Nephron progenitor cell (in vitro differentiated cells): ENCODE measurements at regions not wholly inside any gene's neighbourhood (a gene's known extent, or its start where the extent isn't known, plus 50 kb on each side); places are given as distances from the start of the nearest gene placed in this dataset.

ENCODE experiments used
- DNase-seq: peaks from one replicate; pipeline ENCODE4 v3.0.0; 2021
- H3K27ac Mint-ChIP-seq: 2 replicates; pipeline ENCODE4 v1.8.0; 2021; ENCODE audit warnings: mild to moderate bottlenecking, moderate library complexity, mixed read lengths
- H3K27me3 Mint-ChIP-seq: 2 replicates; pipeline ENCODE4 v1.8.0; 2021; ENCODE audit warnings: mild to moderate bottlenecking, low read depth, mixed read lengths; ENCODE audit not compliant: poor library complexity
- H3K36me3 Mint-ChIP-seq: 2 replicates; pipeline ENCODE4 v1.8.0; 2021; ENCODE audit warnings: low read depth, mixed read lengths
- H3K4me1 Mint-ChIP-seq: 2 replicates; pipeline ENCODE4 v1.8.0; 2021; ENCODE audit warnings: mixed read lengths
- H3K4me3 Mint-ChIP-seq: 2 replicates; pipeline ENCODE4 v1.8.0; 2021; ENCODE audit warnings: mild to moderate bottlenecking, moderate library complexity, mixed read lengths
- H3K9me3 Mint-ChIP-seq: 2 replicates; pipeline ENCODE4 v1.8.0; 2021; ENCODE audit warnings: mild to moderate bottlenecking, moderate library complexity, mixed read lengths
- CTCF ChIP-seq: fragments of 200-600 bp; sonication (generic); IDR thresholded peaks from 2 replicates; pipeline ENCODE4 v1.5.0; 2021; ENCODE audit warnings: antibody characterized with exemption

DNA sequence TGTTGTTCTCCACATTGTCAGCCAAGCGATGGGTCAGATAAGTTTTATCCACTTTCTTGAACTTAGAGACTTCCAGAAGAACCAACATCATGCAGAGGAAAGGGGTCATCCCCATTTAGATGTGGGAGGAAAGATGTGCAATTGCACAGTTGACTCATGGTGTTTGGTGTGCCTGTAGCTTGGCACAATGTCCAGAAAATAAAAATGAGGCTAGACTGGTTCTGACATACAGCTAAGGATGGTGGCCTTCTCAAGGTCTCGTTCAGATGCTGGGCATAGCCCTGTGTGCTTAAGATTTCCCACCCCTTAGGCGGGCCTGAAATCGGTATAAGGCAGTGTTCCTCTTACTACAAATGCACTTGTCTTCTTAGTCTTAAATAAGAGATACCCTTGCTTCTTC lies 101.1 kb downstream of the PCDH7 start:
- peaks cover 15% of the 10 kb centered on the region for H3K4me1 Mint-ChIP-seq
- DNase-seq, result no peak
- TF ChIP-seq CTCF, result no peak
- H3K36me3 Mint-ChIP-seq, result no peaks in the 10 kb centered on the region
- H3K27ac Mint-ChIP-seq, result no peak overlapping the region
- H3K4me3 Mint-ChIP-seq, result no peak overlapping the region
- no peaks in the 10 kb centered on the region for H3K27me3 Mint-ChIP-seq
- no peaks in the 10 kb centered on the region for H3K9me3 Mint-ChIP-seq

DNA sequence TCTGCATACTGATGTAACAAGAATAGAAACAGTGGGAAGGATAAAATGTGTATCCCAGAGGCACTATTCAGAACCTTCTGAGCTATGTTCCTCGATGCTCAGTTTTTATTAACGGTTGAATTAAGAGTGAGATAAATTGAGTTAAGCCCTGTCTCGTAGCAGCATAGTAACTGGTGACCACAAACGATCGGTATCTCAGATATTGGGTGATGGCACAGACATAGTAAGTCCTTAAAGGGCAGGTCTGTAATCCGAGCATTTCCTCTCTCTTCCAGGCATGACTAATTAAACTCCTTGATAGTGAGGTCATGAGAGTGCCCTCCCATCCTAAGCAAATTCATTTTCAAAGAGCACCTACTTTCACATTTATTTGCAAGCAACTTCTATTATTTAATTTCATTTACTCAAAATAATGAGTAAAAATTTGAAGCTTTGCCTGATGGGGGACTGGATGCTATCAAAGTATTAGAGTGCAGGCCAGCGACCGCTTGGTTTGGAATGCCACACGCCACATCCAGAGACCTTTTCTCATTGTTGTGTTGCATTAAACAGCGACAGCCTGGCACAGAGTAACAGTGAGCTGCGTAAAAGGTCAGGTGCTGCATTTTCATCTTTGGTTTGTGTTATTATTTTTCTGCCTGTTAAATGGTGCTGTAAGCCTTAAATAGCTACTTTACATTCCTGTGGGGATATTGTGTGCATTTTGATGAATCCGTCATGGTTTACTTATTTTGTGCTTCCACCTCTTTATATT lies 101.9 kb downstream of the PCDH7 start:
- no peak for DNase-seq
- no peak for TF ChIP-seq CTCF
- Mint-ChIP-seq H3K9me3 (no peaks in the 10 kb centered on the region), H3K27me3 (no peaks in the 10 kb centered on the region), H3K4me3 (no peak overlapping the region), H3K36me3 (no peaks in the 10 kb centered on the region), H3K4me1 (peaks cover 15% of the 10 kb centered on the region), H3K27ac (no peak overlapping the region)

GRCh38 chr4:30822911-30823551 lies 102.9 kb downstream of the PCDH7 start:
- Mint-ChIP-seq H3K4me1 (peaks cover 15% of the 10 kb centered on the region), H3K9me3 (no peaks in the 10 kb centered on the region), H3K27ac (no peak overlapping the region), H3K27me3 (no peaks in the 10 kb centered on the region), H3K36me3 (no peaks in the 10 kb centered on the region), H3K4me3 (no peak overlapping the region)
- no peak for TF ChIP-seq CTCF
- no peak for DNase-seq

DNA sequence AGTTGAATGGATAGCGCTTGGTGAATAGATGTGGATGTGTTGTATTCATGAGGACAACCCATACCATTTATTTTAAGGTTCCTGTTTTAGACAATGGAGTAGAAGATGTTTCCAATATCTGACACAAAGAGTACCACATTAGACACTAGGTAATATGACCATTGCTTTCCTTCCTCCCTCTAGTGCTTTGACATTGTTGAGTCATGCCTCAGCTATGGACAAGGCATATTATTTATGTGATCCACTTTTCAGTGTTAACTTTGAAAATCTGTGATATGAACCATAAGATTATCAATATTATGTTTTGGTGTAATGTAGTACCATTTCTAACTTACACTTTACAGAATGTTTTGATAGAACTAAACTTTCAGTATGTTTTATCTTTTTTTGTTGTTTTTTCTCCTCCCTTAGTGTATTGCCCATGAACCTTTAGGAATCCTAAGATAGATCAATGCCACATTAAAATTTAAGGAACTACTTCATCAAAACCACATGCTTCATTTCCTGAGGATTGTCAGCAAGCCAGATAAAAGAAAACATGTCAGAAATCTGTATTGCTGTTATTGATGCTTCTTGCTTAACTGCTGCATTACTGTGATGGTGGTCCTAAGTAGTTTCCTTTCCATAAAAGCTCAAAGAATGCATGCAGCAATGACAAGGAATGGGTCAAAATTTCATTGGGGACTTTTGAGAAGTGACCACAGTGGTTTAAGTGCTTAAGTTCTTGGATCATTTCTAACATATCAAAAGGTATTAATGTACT lies 105.0 kb downstream of the PCDH7 start:
- TF ChIP-seq CTCF, result no peak
- no peaks in the 10 kb centered on the region for H3K9me3 Mint-ChIP-seq
- H3K4me1 Mint-ChIP-seq, result peaks cover 21% of the 10 kb centered on the region
- no peak for DNase-seq
- H3K36me3 Mint-ChIP-seq, result no peaks in the 10 kb centered on the region
- H3K27ac Mint-ChIP-seq, result no peak overlapping the region
- no peaks in the 10 kb centered on the region for H3K27me3 Mint-ChIP-seq
- no peak overlapping the region for H3K4me3 Mint-ChIP-seq

DNA sequence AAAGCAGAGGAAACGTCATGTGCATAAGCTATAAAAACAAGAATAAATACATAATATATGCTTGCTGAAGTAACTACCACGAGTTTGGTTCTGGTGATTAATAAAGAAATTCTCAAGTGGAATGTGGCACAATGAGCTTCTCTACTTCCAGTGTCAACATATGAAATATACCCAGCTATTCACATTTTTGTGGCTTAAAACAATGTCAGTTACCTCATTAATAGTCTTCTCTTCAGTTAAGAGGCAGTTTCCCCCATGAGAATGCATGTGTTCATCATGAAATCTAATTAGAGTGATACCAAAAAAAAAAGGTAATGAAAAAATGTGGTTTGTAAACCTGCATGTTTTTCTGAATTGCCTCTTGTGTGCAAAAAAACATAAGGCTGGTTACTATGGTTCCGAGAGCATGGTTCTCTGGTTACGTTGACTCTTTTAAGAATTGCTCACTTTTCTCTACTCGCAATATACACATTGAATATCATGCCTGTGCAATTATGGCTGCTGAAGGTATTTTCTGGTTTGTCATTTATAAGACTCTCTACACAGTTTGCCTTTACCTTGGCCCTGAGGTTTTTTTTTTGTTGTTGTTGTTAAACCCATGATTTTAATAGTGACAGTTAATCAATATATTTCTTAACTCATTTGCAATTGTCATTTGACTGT lies 108.2 kb downstream of the PCDH7 start:
- no peak overlapping the region for H3K27ac Mint-ChIP-seq
- H3K36me3 Mint-ChIP-seq, result no peaks in the 10 kb centered on the region
- DNase-seq, result no peak
- no peak overlapping the region for H3K4me3 Mint-ChIP-seq
- peaks cover 6% of the 10 kb centered on the region for H3K4me1 Mint-ChIP-seq
- H3K9me3 Mint-ChIP-seq, result no peaks in the 10 kb centered on the region
- no peaks in the 10 kb centered on the region for H3K27me3 Mint-ChIP-seq
- TF ChIP-seq CTCF, result no peak
